Ishikawa (cell line): ENCODE measurements at regions not wholly inside any gene's neighbourhood (a gene's known extent, or its start where the extent isn't known, plus 50 kb on each side); places are given as distances from the start of the nearest gene placed in this dataset.

ENCODE experiments used
- EP300 ChIP-seq: IDR thresholded peaks from 2 replicates; pipeline ENCODE4 v1.6.1; 2012; ENCODE audit warnings: borderline replicate concordance
- TCF12 ChIP-seq: IDR thresholded peaks from 2 replicates; pipeline ENCODE4 v1.6.1; 2012; ENCODE audit warnings: low read depth
- YY1 ChIP-seq: IDR thresholded peaks from 2 replicates; pipeline ENCODE4 v1.6.1; 2012; ENCODE audit warnings: low read depth

DNA sequence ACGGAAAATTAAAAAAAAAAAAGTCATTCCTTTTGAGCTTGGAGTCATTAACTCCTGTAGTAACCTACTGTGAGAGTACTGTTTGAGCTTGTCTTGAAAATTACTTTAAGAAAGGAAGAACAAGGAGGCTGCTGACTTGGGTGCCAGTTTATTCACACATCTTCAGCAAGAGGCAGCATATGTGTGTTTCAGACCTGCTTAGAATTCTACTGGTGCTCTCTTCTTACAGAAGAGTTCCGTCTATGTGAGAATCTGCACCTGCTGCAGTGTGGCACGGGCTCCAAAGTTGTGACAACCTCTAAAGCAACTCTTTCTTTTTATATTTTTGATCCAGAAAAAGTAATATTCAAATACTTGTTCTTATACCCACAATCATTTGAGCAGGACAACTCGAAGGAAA is 117.4 kb upstream of the SOX4 start:
- no peak for TF ChIP-seq EP300
- TF ChIP-seq YY1, result no peak
- no peak for TF ChIP-seq TCF12
